ENCODE measurements at regions not wholly inside any gene's neighbourhood (a gene's known extent, or its start where the extent isn't known, plus 50 kb on each side); places are given as distances from the start of the nearest gene placed in this dataset.

DNA sequence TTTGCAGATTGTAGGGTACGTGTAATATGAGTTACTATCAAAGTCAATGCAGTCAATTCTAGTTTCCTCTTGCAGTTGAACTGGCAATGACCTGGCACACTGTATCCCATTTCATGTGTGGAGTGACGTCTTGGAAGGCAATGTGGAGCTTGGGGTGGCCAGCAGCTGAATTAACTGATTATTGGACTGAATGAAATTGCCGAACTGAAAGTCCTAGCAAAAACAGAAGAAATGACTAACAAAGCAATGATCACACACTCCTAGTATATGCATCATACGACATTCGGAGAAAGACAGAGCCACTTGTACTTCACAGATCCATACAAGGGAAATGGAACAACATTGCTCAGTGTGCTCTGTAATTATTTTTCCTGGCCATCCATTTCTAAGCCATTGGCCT is 259.1 kb upstream of the DAPK1 start:
- TF ChIP-seq, protein P1, sequence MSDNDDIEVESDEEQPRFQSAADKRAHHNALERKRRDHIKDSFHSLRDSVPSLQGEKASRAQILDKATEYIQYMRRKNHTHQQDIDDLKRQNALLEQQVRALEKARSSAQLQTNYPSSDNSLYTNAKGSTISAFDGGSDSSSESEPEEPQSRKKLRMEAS (IDR thresholded peaks at IDR 0.05): no peak
- TF ChIP-seq TAF1 (IDR thresholded peaks at IDR 0.05; ENCODE audit: low read depth, low read length): no peak
- no peak for TF ChIP-seq EZH2 (IDR thresholded peaks at IDR 0.05; ENCODE audit: low read depth, low read length, severe bottlenecking)
- no peak for TF ChIP-seq NRF1 (IDR thresholded peaks at IDR 0.05; ENCODE audit: low read depth, low read length)
- TF ChIP-seq KDM1A (IDR thresholded peaks at IDR 0.05; ENCODE audit: borderline replicate concordance, low read length): no peak
- TF ChIP-seq BRCA1 (IDR thresholded peaks at IDR 0.05; ENCODE audit: low read depth, low read length): no peak
- no peak for TF ChIP-seq HDAC6 (IDR thresholded peaks at IDR 0.05; ENCODE audit: low read depth, low read length)
- TF ChIP-seq CHD1 (IDR thresholded peaks at IDR 0.05; ENCODE audit: low read depth, low read length): no peak
- no peak for TF ChIP-seq ZNF274 (IDR thresholded peaks at IDR 0.05; ENCODE audit: borderline replicate concordance, extremely low read depth, low read length)
- TF ChIP-seq BACH1 (IDR thresholded peaks at IDR 0.05; ENCODE audit: low read length): no peak
- no peak for TF ChIP-seq GTF2F1 (IDR thresholded peaks at IDR 0.05; ENCODE audit: borderline replicate concordance, low read depth, low read length)
- no peak for TF ChIP-seq SP2 (IDR thresholded peaks at IDR 0.05; ENCODE audit: low read length)
- no peak for TF ChIP-seq RNF2 (IDR thresholded peaks at IDR 0.05; ENCODE audit: borderline replicate concordance, low read depth, low read length, missing control alignments, poor library complexity, severe bottlenecking)
- no peak for TF ChIP-seq GABPA (IDR thresholded peaks at IDR 0.05; ENCODE audit: borderline replicate concordance, insufficient read depth, low read length)
- no peaks in the 10 kb centered on the region for H4K20me1 ChIP-seq (replicated peaks in 1 of 2; ENCODE audit: control insufficient read depth in 1 of 2, insufficient read depth in 2 of 2, low read length in 2 of 2)
- no peak overlapping the region for H3K27ac ChIP-seq (ENCODE audit: low read depth, low read length)
- no peak overlapping the region for H3K4me2 ChIP-seq (ENCODE audit: insufficient read depth in 1 of 2, low read depth in 2 of 2, low read length in 2 of 2)
- DNase-seq (ENCODE audit: low read depth in 1 of 2, low spot score in 2 of 2) (no peak), FAIRE-seq (no peak)
- H3K56ac ChIP-seq (replicated peaks; ENCODE audit: insufficient read length, low read depth, low read length): no peak overlapping the region
- H3K36me3 ChIP-seq (ENCODE audit: control insufficient read depth in 2 of 4, insufficient read depth in 4 of 4, low read length in 3 of 4): no peaks in the 10 kb centered on the region
- H3K27me3 ChIP-seq (replicated peaks in 1 of 4; ENCODE audit: control insufficient read depth in 3 of 4, extremely low read depth in 1 of 4, insufficient read depth in 3 of 4, low read length in 3 of 4): no peaks in the 10 kb centered on the region
- H2AK5ac ChIP-seq (ENCODE audit: low read depth, low read length): no peak overlapping the region
- no peak overlapping the region for H2BK12ac ChIP-seq (ENCODE audit: low read depth, low read length)
- no peaks in the 10 kb centered on the region for H3K4me1 ChIP-seq (replicated peaks in 1 of 4; ENCODE audit: control insufficient read depth in 3 of 4, insufficient read depth in 4 of 4, low read length in 3 of 4)
- 78% methylated on average over 5 of the region's 5 CpGs; no CpG with 5 or more reads in 1 of the 2 experiments for WGBS, 2 experiments (ENCODE audit: extremely low coverage in 1 of 2, insufficient coverage in 1 of 2, insufficient read length in 1 of 2, insufficient replicate concordance in 2 of 2, low coverage in 1 of 2, low lambda C conversion rate in 2 of 2, missing lambda C conversion rate in 1 of 2)
- no peak overlapping the region for H2BK15ac ChIP-seq (ENCODE audit: low read length)
- H4K8ac ChIP-seq (ENCODE audit: extremely low read depth, insufficient read depth, low read length): no peak overlapping the region
- no peak overlapping the region for H4K91ac ChIP-seq (replicated peaks; ENCODE audit: insufficient read length, low read length)
- H3K23me2 ChIP-seq (ENCODE audit: low read depth, low read length): no peaks in the 10 kb centered on the region
- H2BK5ac ChIP-seq (ENCODE audit: low read depth, low read length): no peak overlapping the region
- H3K79me2 ChIP-seq (ENCODE audit: control insufficient read depth in 1 of 2, insufficient read depth in 2 of 2, low read length in 2 of 2): no peaks in the 10 kb centered on the region
- H2BK20ac ChIP-seq (ENCODE audit: low read length): no peak overlapping the region
- no peak overlapping the region for H2BK120ac ChIP-seq (replicated peaks; ENCODE audit: low read depth, low read length)
- H3K9ac ChIP-seq (replicated peaks in 1 of 4; ENCODE audit: extremely low read depth in 1 of 4, low read depth in 3 of 4, low read length in 3 of 4): no peak overlapping the region
- H3K23ac ChIP-seq (ENCODE audit: insufficient read length): no peak overlapping the region
- no peak overlapping the region for H4K5ac ChIP-seq (ENCODE audit: insufficient read length, low read depth, low read length)
- H2AFZ ChIP-seq (ENCODE audit: low read length): no peak overlapping the region
- H3K4me3 ChIP-seq (ENCODE audit: extremely low read depth in 1 of 4, insufficient read depth in 2 of 4, low read depth in 3 of 4, low read length in 4 of 4): no peak overlapping the region
- CTCF ChIA-PET (ENCODE audit: partially characterized antibody): no interaction called here
- no peak overlapping the region for H3K18ac ChIP-seq (ENCODE audit: extremely low read depth, low read length)
- POLR2A ChIA-PET (ENCODE audit: partially characterized antibody): no interaction called here
- H3K14ac ChIP-seq (ENCODE audit: insufficient read length): no peak overlapping the region
- no peaks in the 10 kb centered on the region; a peak in 1 of 4 replicates for H3K9me3 ChIP-seq (ENCODE audit: insufficient read depth in 2 of 2, low read depth in 1 of 2, low read length in 1 of 2)
- H3K4ac ChIP-seq (replicated peaks; ENCODE audit: insufficient read length, low read depth, low read length): no peak overlapping the region
- H3K79me1 ChIP-seq (ENCODE audit: low read depth, low read length): no peaks in the 10 kb centered on the region
